WTC11 (cell line): ENCODE measurements at regions not wholly inside any gene's neighbourhood (a gene's known extent, or its start where the extent isn't known, plus 50 kb on each side); places are given as distances from the start of the nearest gene placed in this dataset.

ENCODE experiments used
- ATAC-seq: fragments of 200-7000 bp; cut with Tn5 transposase; 2 replicates; pipeline ENCODE4 v1.10.0; 2021; ENCODE audit warnings: mild to moderate bottlenecking, moderate library complexity
- CTCF ChIA-PET: fragments of 300-600 bp; sonication (Branson Sonifier 250); formaldehyde crosslinking; loops from one replicate; lab custom pipeline; 2021; ENCODE audit warnings: antibody characterized with exemption; lab: Charles Lee
- POLR2A ChIA-PET: fragments of 350-600 bp; sonication (Branson Sonifier 250); formaldehyde crosslinking; loops from one replicate; lab custom pipeline; 2021; ENCODE audit warnings: antibody characterized with exemption; lab: Charles Lee
- DNase-seq: peaks from one replicate; pipeline ENCODE4 v3.0.0; 2021; ENCODE audit warnings: low spot score
- H3K27ac Mint-ChIP-seq: 2 replicates; pipeline ENCODE4 v1.8.0; 2021; ENCODE audit warnings: mixed read lengths
- H3K27me3 Mint-ChIP-seq: 2 replicates; pipeline ENCODE4 v1.8.0; 2021; ENCODE audit warnings: low read depth, mild to moderate bottlenecking, moderate library complexity, mixed read lengths
- H3K36me3 Mint-ChIP-seq: 2 replicates; pipeline ENCODE4 v1.8.0; 2021; ENCODE audit warnings: mixed read lengths
- H3K4me1 Mint-ChIP-seq: 2 replicates; pipeline ENCODE4 v1.8.0; 2022; ENCODE audit warnings: mixed read lengths
- H3K4me3 Mint-ChIP-seq: 2 replicates; pipeline ENCODE4 v1.8.0; 2021; ENCODE audit warnings: mild to moderate bottlenecking, moderate library complexity, mixed read lengths
- H3K9me3 Mint-ChIP-seq: 2 replicates; pipeline ENCODE4 v1.8.0; 2021; ENCODE audit warnings: mixed read lengths
- ATF2 ChIP-seq: sonication (generic); formaldehyde crosslinking; IDR thresholded peaks from 2 replicates; pipeline ENCODE4 v1.8.1; 2022; ENCODE audit warnings: low read depth, missing genetic modification reagents, borderline replicate concordance
- CDX4 ChIP-seq: fragments of 250-450 bp; sonication (Bioruptor Pico); IDR thresholded peaks from 2 replicates; pipeline ENCODE4 v1.9.0; 2021; ENCODE audit warnings: moderate library complexity, mild to moderate bottlenecking, inconsistent platforms, borderline replicate concordance
- E2F1 ChIP-seq: sonication (generic); formaldehyde crosslinking; IDR thresholded peaks from 2 replicates; pipeline ENCODE4 v1.8.0; 2022; ENCODE audit warnings: mild to moderate bottlenecking, missing genetic modification reagents
- E2F5 ChIP-seq: sonication (generic); formaldehyde crosslinking; IDR thresholded peaks from 2 replicates; pipeline ENCODE4 v1.8.1; 2022; ENCODE audit warnings: mild to moderate bottlenecking, moderate library complexity, missing genetic modification reagents
- FOXP4 ChIP-seq: sonication (generic); formaldehyde crosslinking; IDR thresholded peaks from 2 replicates; pipeline ENCODE4 v1.8.0; 2022; ENCODE audit warnings: mild to moderate bottlenecking, missing genetic modification reagents
- GABPB1 ChIP-seq: sonication (generic); formaldehyde crosslinking; IDR thresholded peaks from 2 replicates; pipeline ENCODE4 v1.8.1; 2023; ENCODE audit warnings: mild to moderate bottlenecking, missing genetic modification reagents
- GRHL2 ChIP-seq: fragments of 250-450 bp; sonication (Bioruptor Pico); IDR thresholded peaks from 2 replicates; pipeline ENCODE4 v1.8.0; 2022; ENCODE audit warnings: mild to moderate bottlenecking, moderate library complexity; ENCODE audit not compliant: insufficient replicate concordance, severe bottlenecking
- GTF2I ChIP-seq: fragments of 250-450 bp; sonication (Bioruptor Pico); conservative IDR thresholded peaks from 2 replicates; pipeline ENCODE4 v1.4.0; 2021; ENCODE audit warnings: mild to moderate bottlenecking
- KAT7 ChIP-seq: sonication (generic); formaldehyde crosslinking; IDR thresholded peaks from 2 replicates; pipeline ENCODE4 v1.8.1; 2023; ENCODE audit warnings: missing genetic modification reagents, mild to moderate bottlenecking, borderline replicate concordance
- MAX ChIP-seq: sonication (generic); formaldehyde crosslinking; IDR thresholded peaks from 2 replicates; pipeline ENCODE4 v1.8.0; 2022; ENCODE audit warnings: mild to moderate bottlenecking, missing genetic modification reagents
- MYBL2 ChIP-seq: sonication (generic); formaldehyde crosslinking; IDR thresholded peaks from 2 replicates; pipeline ENCODE4 v1.8.1; 2023; ENCODE audit warnings: mild to moderate bottlenecking, moderate library complexity, missing genetic modification reagents
- NR3C1 ChIP-seq: sonication (generic); formaldehyde crosslinking; conservative IDR thresholded peaks from 2 replicates; pipeline ENCODE4 v1.8.1; 2023; ENCODE audit warnings: low read depth, mild to moderate bottlenecking, missing genetic modification reagents
- OVOL2 ChIP-seq: fragments of 250-450 bp; sonication (Bioruptor Pico); IDR thresholded peaks from 2 replicates; pipeline ENCODE4 v1.9.0; 2021; ENCODE audit warnings: mild to moderate bottlenecking, borderline replicate concordance
- RORB ChIP-seq: fragments of 250-450 bp; sonication (Bioruptor Pico); IDR thresholded peaks from 2 replicates; pipeline ENCODE4 v1.9.0; 2021; ENCODE audit warnings: mild to moderate bottlenecking
- STAT6 ChIP-seq: sonication (generic); formaldehyde crosslinking; conservative IDR thresholded peaks from 2 replicates; pipeline ENCODE4 v1.8.1; 2023; ENCODE audit warnings: mild to moderate bottlenecking, low read depth, missing genetic modification reagents, moderate library complexity
- TCF7 ChIP-seq: sonication (generic); formaldehyde crosslinking; IDR thresholded peaks from 2 replicates; pipeline ENCODE4 v1.8.0; 2022; ENCODE audit warnings: mild to moderate bottlenecking, low read depth, missing genetic modification reagents, moderate library complexity
- ZNF425 ChIP-seq: fragments of 250-450 bp; sonication (Bioruptor Pico); conservative IDR thresholded peaks from 2 replicates; pipeline ENCODE4 v1.9.0; 2021; ENCODE audit warnings: mild to moderate bottlenecking
- ZNF512 ChIP-seq: sonication (generic); formaldehyde crosslinking; IDR thresholded peaks from 2 replicates; pipeline ENCODE4 v1.8.1; 2022; ENCODE audit warnings: missing genetic modification reagents, borderline replicate concordance
- ZSCAN18 ChIP-seq: fragments of 250-450 bp; sonication (Bioruptor Pico); IDR thresholded peaks from 2 replicates; pipeline ENCODE4 v2.1.2; 2022; ENCODE audit warnings: mild to moderate bottlenecking, moderate library complexity

- peaks cover 7% of the 10 kb centered on the region; the same call in 1 of the 2 replicates for H3K4me1 Mint-ChIP-seq
- ATAC-seq (no peak), DNase-seq (no peak)
- no peaks in the 10 kb centered on the region for H3K36me3 Mint-ChIP-seq
- ChIA-PET POLR2A (no interaction called here), CTCF (no interaction called here)
- H3K27ac Mint-ChIP-seq: no peak overlapping the region
- TF ChIP-seq NR3C1 (CRISPR knock-in tag) (no peak), E2F1 (CRISPR knock-in tag) (no peak), TCF7 (CRISPR knock-in tag) (no peak), FOXP4 (CRISPR knock-in tag) (no peak), ZNF425 (no peak), GABPB1 (CRISPR knock-in tag) (no peak), RORB (CRISPR knock-in tag) (no peak), ATF2 (no peak), KAT7 (CRISPR knock-in tag) (no peak), MYBL2 (CRISPR knock-in tag) (no peak), STAT6 (no peak), MAX (CRISPR knock-in tag) (no peak), E2F5 (no peak), ZNF512 (CRISPR knock-in tag) (no peak), ZSCAN18 (CRISPR knock-in tag) (no peak), GTF2I (no peak), CDX4 (CRISPR knock-in tag) (no peak), OVOL2 (CRISPR knock-in tag) (no peak), GRHL2 (no peak)
- H3K4me3 Mint-ChIP-seq: no peak overlapping the region
- H3K27me3 Mint-ChIP-seq: no peaks in the 10 kb centered on the region
- H3K9me3 Mint-ChIP-seq: no peaks in the 10 kb centered on the region
These were observed 228.6 kb upstream of the CTSO start for GRCh38 chr4:156182269-156182668.
